Lung (tissue), 11 donors: ENCODE measurements at regions not wholly inside any gene's neighbourhood (a gene's known extent, or its start where the extent isn't known, plus 50 kb on each side); places are given as distances from the start of the nearest gene placed in this dataset.

ENCODE experiments used
- ATAC-seq: fragments of 200-7000 bp; cut with Tn5 transposase; one replicate; pipeline ENCODE4 v1.9.1; 2020; ENCODE audit warnings: moderate number of reproducible peaks; ENCODE audit not compliant: insufficient read depth, low FRiP score
- DNase-seq, 3 donors: peaks; one replicate each; pipeline ENCODE4 v3.0.0-alpha.2; 2013 to 2017
- H3K27ac ChIP-seq, 2 donors: one replicate each; pipeline ENCODE4 v1.5.1; 2013; ENCODE audit warnings: mild to moderate bottlenecking in 2 of 2, moderate library complexity in 2 of 2, control low read depth in 1 of 2, inconsistent platforms in 1 of 2, low read depth in 1 of 2, low read length in 1 of 2
- H3K27me3 ChIP-seq, 3 donors: one replicate each; pipeline ENCODE4 v1.5.1; 2013; ENCODE audit warnings: low read length in 2 of 3; ENCODE audit not compliant: control insufficient read depth in 3 of 3, insufficient read depth in 3 of 3
- H3K36me3 ChIP-seq, 4 donors: one replicate each; pipeline ENCODE4 v1.5.1; 2013; ENCODE audit warnings: low read length in 4 of 4, mild to moderate bottlenecking in 1 of 4, moderate library complexity in 1 of 4; ENCODE audit not compliant: control insufficient read depth in 4 of 4, insufficient read depth in 4 of 4
- H3K4me1 ChIP-seq, 5 donors: one replicate each; pipeline ENCODE4 v1.5.1; 2013; ENCODE audit warnings: low read length in 5 of 5, mild to moderate bottlenecking in 2 of 5, moderate library complexity in 1 of 5; ENCODE audit not compliant: control insufficient read depth in 5 of 5, insufficient read depth in 5 of 5
- H3K4me3 ChIP-seq: one replicate; pipeline ENCODE4 v1.5.1; 2013; ENCODE audit warnings: mild to moderate bottlenecking, control low read depth, moderate library complexity
- H3K9ac ChIP-seq, 2 donors: one replicate each; pipeline ENCODE4 v1.5.1; 2013; ENCODE audit warnings: low read length in 2 of 2, control low read depth in 1 of 2; ENCODE audit not compliant: insufficient read depth in 1 of 2
- H3K9me3 ChIP-seq, 4 donors: one replicate each; pipeline ENCODE4 v1.5.1; 2013; ENCODE audit warnings: low read length in 3 of 4, mild to moderate bottlenecking in 1 of 4, moderate library complexity in 1 of 4; ENCODE audit not compliant: control insufficient read depth in 4 of 4, insufficient read depth in 3 of 4
- CTCF ChIP-seq: IDR thresholded peaks from 2 replicates; pipeline ENCODE4 v1.5.1; 2012; ENCODE audit warnings: mild to moderate bottlenecking; ENCODE audit errors: control extremely low read depth, extremely low read depth
- WGBS, 2 donors: extraction: QIAGEN DNeasy Blood & Tissue Kit; methylation state at CpG; one replicate each; pipeline ENCODE4 v1.1.7; 2013; 5-methylcytosine and 5-hydroxymethylcytosine counted together
- donor health status: control.
- donor health status: control.
- donor health status: Bipolar disorder and iron deficiency.
- donor health status: healthy.
- donor health status: DM: yes; HTN: yes; CAD: no.

DNA sequence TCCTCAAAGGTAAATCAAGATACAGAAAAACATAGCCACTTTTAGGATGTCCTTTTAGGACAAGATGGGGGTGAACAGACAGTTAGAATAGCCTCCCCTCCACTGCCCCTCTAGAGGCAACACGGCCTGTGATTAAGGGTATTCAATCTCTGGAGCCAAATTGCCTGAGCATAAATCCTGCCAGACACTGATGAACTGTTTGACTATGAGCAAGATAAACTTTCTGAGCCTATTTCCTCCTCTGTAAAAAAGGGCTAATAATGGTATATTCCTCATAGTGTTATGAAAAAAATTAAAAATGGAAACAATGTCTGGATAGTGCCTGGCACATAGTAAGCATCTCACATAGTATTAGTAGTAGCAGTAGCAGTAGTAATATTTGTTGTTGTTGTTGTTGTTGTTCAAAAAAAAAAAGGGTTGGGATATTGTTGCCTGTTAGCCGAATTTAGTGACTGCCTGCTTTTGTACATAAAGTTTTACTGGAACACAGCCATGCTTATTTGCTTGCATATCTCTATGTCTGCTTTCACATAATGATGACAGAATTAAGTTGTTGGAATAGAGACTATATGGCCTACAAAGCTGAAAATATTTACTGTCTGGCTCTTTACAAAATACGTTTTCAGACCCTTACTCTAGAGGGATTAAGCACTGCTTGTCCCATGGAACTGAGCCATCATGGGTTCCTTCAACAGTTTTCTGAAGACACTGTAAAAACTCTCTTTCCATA is 536.3 kb downstream of the TLE4 start:
- Histone ChIP-seq H3K9me3 (peaks cover 0 to 2% (median 0%) of the 10 kb centered on the region in 4 donors), H3K27me3 (no peaks in the 10 kb centered on the region), H3K27ac (no peak overlapping the region), H3K4me1 (peaks cover 0 to 17% (median 0%) of the 10 kb centered on the region in 5 donors), H3K4me3 (no peak overlapping the region), H3K36me3 (no peaks in the 10 kb centered on the region), H3K9ac (no peak overlapping the region)
- ATAC-seq (no peak), DNase-seq (peak in 2 of 3 donors; percentile 88 to 93)
- TF ChIP-seq CTCF: no peak
- WGBS, 2 donors: 65 to 67% methylated on average over 3 of the region's 3 CpGs

- no peaks in the 10 kb centered on the region for H3K9me3 ChIP-seq
- ATAC-seq (no peak), DNase-seq (no peak)
- no peaks in the 10 kb centered on the region for H3K4me1 ChIP-seq
- no peaks in the 10 kb centered on the region for H3K27me3 ChIP-seq
- no peak overlapping the region for H3K9ac ChIP-seq
- TF ChIP-seq CTCF: no peak
- H3K27ac ChIP-seq: no peak overlapping the region
- WGBS, 2 donors: 89 to 91% methylated on average over 4 of the region's 4 CpGs
- H3K4me3 ChIP-seq: no peak overlapping the region
- H3K36me3 ChIP-seq: no peaks in the 10 kb centered on the region
These were observed 525.7 kb downstream of the TLE4 start for GRCh38 chr9:80097476-80097875.

GRCh38 chr9:80094176-80094771 is 522.5 kb downstream of the TLE4 start:
- Histone ChIP-seq H3K9me3 (no peaks in the 10 kb centered on the region), H3K4me3 (no peak overlapping the region), H3K36me3 (no peaks in the 10 kb centered on the region), H3K9ac (no peak overlapping the region), H3K27me3 (peaks cover 0 to 3% (median 0%) of the 10 kb centered on the region in 3 donors), H3K4me1 (no peaks in the 10 kb centered on the region), H3K27ac (no peak overlapping the region)
- ATAC-seq (no peak), DNase-seq (no peak)
- WGBS, 2 donors: 82 to 90% methylated on average over 1 of the region's 1 CpG
- no peak for TF ChIP-seq CTCF
